Activated gamma-delta T cell (primary cell): ENCODE measurements at regions not wholly inside any gene's neighbourhood (a gene's known extent, or its start where the extent isn't known, plus 50 kb on each side); places are given as distances from the start of the nearest gene placed in this dataset.

Experiments
- DNase-seq: peaks from one replicate; lab custom pipeline; 2025; lab: John Stamatoyannopoulos, UW

- DNase-seq: no peak
These were observed 531.1 kb downstream of the TBC1D22A start for GRCh38 chr22:47293368-47294221.

DNA sequence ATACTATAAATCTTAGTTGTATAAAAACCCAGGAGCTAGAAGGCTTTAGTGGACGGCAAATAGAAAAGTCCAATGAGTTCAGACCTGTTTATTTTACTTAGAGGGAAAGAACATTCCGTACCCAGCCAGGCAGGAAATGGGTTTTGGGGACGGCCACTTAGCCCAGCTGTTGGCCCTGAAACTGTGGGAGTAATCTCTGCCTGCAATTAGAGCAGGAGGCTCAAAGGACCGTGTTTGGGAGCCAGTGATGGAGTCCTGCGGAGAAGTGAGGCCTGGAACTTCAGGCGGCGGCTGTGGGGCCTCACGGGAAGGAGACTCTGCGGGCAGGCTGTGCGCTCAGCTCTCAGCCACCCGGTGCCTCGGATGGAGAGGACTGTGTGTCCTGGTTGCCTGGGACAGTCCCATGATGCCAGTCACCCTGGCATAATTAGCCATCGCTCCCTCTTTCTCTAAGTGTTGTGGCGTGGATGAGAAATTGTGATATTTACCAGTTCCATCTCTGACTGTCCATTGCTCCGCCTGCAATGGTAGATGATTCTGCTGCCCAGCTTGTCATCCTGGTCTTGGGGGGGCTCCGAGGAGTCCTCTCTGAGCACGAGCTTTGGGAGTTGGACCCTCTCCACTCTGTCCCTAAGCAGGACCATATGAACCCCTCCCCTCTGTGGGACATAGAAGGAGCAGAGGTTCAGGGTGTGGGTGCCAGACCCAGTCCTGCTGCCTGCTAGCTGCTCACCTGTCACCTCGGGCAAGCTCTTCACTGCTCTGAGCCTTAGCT, 530.3 kb downstream of the TBC1D22A start:
- no peak for DNase-seq

DNA sequence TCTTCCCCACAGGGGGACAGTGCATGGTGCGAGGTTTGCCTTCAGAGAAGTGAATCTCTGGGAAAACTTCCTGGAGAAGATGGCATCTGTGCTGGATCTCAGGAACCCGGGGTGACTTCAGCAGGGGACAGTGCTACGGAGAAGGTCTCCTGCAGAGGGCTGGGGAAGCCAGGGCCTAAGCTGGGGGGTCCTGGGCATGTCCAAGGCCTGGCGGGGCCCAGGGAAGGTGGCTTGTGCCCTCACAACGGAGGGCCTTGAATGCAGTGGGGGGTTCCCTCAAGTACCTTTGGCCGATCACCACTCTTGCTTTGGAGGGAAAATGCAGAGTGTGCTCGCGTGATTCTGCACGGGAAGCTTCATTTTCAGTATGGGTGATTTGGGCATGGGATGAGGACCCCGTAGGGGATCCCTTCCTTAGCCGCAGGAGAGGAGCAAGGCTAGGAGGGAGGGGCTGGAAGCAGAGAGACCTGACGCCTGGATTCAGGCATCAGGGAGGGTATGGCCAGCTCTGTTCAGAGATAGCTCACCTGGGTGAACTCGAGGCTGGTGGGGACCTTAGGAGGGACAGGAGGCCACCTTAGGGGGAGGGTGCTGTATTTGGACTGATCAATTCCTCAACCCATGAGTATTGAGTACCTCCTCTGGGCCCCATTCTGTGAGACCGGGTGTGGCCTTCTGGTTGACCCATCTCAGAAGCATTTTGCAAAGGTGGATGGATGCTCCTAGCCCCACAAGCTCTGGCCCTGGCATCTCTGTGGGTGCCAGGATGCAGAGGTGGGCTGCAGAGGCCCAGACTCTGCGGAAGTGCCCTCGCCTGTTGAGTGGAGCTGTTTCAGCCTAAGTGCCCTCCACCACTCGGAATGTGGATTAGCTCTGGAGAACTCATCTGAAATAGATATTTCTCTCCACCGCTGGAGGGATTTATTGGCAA, 529.4 kb downstream of the TBC1D22A start:
- DNase-seq: no peak

DNA sequence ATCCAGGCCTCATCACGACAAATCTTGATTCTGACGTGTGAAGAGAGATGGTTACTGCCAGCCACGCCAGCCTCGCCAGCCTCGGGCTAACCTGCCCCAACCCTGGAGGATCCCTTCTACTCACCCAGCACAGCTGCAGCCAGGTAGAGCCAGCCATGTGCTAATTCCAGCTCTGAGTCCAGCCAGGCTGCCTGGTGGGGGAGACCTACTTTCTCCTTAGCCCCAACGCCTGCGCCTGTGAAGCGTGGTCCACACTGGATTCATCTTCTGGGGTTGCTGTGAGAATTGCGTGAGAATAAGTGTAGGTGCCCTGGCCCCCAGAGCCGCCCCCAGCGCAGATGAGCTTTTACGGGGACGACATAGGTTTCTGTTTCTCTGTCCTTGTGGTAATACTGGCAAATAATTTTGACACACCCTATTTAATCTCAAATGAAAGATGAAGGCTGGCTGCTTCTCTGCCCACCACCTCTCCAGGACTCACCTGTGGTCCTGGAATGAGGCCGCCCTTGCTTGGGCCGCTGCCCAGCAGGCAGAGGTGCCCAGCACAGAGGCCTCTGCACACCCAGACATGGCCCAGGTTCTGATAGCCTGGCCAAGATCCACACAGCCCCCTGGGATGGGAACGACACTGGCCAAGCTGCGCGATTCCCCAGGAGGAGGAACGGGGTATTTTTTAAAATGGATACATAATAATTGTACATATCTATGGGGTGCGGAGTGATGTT, 528.4 kb downstream of the TBC1D22A start:
- no peak for DNase-seq

GRCh38 chr22:47289336-47289985, 527.0 kb downstream of the TBC1D22A start:
- no peak for DNase-seq

GRCh38 chr22:47288680-47289079, 526.2 kb downstream of the TBC1D22A start:
- DNase-seq: no peak

- DNase-seq: no peak
These were observed 525.1 kb downstream of the TBC1D22A start for GRCh38 chr22:47287516-47287915.

DNA sequence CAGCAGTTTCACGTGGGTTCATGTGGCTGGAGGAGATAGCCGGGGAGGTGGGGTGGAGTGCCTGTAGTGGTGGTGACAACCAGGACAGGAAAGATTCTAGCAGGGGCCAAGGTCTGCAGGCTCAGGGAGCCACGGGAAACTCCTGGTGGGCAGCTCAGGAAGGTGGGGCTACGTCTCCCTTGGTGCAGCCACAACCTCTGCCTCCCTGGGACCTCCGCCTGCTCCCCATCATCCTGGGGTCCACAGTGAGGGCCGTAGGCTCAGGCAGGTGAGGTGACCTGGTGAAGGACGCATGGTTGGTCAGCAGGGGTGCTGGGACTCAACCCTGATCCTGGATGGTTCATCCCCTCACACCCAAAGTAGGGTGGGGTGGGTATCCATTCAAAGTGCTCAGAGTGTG, 524.1 kb downstream of the TBC1D22A start:
- no peak for DNase-seq

DNA sequence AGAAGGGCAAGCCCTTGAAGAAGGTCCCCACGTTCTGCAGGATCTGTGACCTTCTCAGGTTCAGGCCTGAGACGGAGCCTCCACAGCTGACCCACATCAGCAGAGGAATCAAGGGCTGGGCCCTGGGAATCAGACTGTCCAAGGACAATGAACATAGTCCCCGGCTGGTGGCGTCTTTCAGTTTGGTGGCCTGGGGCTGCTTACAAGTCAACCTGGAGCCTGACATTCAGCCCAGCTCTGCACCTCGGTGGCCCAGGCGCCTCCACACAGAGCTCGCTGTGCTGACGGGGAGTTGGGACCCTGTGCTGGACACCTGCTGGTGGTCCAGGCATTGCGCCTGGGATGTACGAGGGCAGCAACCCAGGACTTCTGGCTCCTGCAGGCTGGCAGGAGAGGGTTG, 523.5 kb downstream of the TBC1D22A start:
- no peak for DNase-seq

GRCh38 chr22:47284822-47285221, 522.4 kb downstream of the TBC1D22A start:
- DNase-seq: no peak

GRCh38 chr22:47284360-47284759, 521.9 kb downstream of the TBC1D22A start:
- DNase-seq: no peak

DNA sequence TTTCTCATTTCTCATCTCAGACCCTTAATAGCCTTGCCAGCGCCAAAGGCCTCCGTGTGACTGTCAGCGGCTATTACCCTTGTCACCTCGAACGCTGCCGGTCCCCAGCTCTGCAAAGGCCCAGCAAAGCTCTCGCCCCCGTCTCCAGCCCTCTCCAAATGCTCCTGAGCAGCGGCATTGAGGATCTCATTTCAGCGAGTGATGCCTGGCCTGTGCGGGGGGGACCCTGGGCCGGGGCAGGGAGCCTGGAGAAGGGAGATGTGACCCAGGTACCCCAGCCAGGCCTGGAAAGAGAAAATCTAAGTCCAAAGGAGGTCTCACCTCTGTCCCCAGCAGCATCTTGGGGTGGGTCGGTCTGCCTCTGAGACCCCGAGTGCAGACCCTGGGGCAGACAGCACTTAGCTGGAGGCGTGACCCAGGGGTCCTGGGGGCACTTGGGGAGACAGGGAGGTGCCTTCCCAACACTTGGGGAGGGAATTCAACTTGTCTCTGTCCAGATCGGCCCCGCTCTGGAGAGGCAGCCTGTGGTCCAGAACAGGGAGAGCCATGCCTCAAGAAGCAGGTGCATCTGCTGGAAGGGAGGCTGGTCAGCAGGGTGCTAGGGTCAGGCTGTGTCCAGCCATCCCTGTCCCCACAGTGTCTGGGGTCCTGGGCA, 521.3 kb downstream of the TBC1D22A start:
- no peak for DNase-seq

DNA sequence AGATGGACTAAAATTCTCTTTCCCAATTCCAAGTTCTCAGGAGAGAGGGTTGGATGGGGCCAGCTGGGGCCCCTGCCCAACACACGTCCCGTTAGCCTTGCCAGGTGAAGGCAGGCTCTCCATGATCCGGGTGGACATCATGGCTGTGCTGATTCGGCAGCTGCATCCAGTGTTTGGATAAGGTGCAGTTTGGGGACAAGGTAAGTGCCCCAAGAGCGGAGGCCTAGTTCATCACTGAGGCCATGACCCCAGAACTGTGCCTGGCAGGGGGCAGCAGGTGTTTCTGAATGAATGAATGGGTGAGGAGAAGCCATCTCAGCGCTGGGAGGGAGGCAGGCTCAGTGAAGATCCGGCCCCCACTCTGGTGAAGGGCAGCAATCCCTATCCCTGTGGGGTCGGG, 520.4 kb downstream of the TBC1D22A start:
- DNase-seq: no peak

DNA sequence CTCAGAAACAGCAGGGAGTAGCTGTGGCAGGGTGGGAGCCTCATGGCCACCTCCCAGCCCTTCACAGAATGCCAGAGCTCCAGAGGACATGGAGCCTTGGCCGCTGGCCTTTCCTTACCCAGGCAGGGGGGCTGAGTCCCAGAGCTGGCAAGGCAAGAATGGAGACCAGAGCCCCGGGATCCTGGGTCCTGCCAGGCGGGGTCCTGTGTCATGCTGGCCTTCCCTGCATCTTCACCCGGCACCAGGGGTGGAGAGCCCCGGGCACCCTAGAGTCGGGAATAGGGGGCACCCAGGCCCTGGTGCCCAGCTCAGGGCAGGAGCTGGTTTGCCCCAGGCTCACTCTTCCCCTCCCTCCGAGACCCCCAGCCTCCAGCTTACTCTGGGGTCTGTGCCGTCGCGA, 519.9 kb downstream of the TBC1D22A start:
- no peak for DNase-seq

DNA sequence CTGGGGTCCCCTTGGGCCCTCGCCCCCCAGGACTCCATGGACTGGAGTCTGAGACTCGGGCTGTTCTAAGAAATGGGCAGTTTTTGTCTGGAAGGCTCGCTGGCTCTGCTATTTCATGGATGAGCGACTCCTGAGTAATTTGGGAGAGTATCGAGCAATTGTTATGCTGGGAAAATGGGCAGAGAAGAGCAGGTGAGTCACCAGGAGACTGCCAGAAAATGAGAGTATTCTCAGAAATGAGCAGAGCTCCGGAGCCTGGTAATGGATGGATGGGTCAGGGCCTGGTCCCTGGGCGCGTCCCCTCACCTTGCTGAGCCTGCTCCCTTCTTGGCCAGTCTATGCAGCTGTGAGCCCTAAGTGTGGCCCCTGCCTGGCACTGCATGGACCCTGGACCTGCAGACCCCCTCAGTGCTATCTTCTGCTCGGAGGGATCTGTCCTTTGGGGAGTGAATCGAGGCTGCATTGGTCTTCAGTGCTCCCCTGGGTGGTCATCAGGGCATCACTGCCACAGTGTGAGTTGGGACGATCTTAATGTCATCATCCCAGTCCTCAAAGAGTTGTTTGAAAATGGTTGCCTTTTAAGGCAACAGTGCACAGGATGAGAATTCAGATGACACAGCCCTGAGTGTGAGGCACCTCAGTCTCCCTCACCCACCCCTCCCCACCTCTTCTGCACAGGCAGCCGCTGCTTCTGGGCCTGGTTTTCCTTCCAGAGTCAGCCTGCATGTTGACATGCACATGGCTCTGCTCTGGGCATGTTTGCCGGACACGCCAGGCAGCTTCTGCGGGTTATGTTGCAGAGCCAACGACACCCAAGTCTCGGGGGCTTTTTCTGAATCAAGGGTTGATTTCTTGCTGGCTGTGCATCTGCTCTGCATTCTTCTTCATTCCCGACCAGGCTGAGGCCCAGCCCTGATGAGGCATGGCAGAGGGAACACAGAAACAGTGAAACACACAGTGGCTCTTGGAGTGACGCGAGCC, 519.0 kb downstream of the TBC1D22A start:
- no peak for DNase-seq

GRCh38 chr22:47280301-47280700, 517.9 kb downstream of the TBC1D22A start:
- no peak for DNase-seq

- DNase-seq: no peak
These were observed 517.3 kb downstream of the TBC1D22A start for GRCh38 chr22:47279746-47280145.

DNA sequence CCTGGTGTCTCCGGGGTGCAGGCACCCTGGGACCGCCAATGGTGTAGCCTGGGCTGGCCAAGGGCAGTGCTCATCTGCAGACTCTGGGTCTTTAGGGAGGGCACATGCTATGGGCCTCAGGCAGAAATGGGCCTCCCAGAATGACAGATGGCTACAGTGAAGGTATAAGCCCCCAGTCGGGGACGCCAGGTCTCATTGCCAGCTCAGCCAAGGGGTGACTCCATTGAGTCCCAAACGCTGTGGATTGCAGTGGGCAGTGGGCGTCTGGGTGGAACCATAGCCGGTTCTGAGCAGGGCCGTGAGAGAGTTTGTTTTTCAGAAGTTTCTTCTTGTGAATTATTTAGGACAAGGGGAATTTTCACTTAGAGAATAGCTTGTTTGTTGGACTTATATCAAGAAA, 516.9 kb downstream of the TBC1D22A start:
- no peak for DNase-seq

DNA sequence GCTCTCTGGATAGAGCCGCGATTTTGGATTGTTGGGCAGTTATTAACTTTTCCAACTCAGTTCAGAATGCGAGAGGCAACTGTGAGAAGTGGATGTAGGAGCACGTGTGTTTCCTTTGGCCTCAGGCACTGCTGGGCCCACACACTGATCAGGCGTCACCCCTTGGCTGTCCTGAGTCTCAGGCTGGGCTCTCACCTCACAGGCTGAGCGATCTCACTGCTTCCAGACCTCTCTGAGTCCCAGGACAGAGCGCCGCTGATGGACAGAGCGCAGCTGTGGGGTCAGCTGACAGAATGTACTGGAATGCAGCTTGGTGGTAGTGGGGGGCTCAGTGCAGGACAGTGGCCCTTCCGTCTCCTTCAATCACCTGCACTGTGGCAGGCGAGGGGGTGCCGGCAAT, 516.2 kb downstream of the TBC1D22A start:
- DNase-seq: no peak
